ENCODE measurements at regions not wholly inside any gene's neighbourhood (a gene's known extent, or its start where the extent isn't known, plus 50 kb on each side); places are given as distances from the start of the nearest gene placed in this dataset.
A peak's percentile ranks its signal among the peaks of the same experiment; 100 is the strongest.

DNA sequence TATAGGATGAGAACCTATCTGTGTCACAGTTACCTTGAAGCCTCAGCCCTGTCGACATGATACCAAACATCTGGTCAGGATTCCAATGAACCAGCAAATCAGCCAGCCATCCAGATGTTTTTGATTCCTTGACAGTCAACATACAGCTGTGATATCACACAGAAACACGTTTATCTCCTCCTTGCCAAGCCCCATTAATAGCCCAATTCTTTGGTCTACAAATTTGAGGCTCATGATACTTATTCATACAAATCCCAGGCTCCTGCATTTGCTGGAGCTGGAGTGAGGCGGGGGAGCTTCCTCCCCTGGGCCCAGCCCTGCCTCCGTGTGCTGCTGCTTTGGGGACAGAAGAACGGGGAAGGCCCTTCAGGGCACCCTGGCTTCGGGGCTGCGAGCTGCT lies 611.6 kb upstream of the SALL3 start:
- Histone ChIP-seq H4K91ac (ENCODE audit: low read depth, low read length, poor library complexity) (no peak overlapping the region), H3K4me1 (ENCODE audit: control insufficient read depth in 2 of 2, insufficient read depth in 1 of 2, low read depth in 1 of 2, low read length in 2 of 2) (no peaks in the 10 kb centered on the region), H3K4me3 (ENCODE audit: low read length in 2 of 2) (no peak overlapping the region), H3K18ac (ENCODE audit: low read length) (peak overlapping the region; percentile 57), H2BK5ac (ENCODE audit: low read length) (no peak overlapping the region), H2BK120ac (ENCODE audit: low read depth, low read length) (no peak overlapping the region), H2AK5ac (ENCODE audit: low read depth, low read length) (no peak overlapping the region), H2BK12ac (ENCODE audit: low read length) (no peak overlapping the region), H3K27me3 (ENCODE audit: control insufficient read depth in 3 of 3, insufficient read depth in 3 of 3, low read depth in 1 of 3, low read length in 3 of 3) (no peaks in the 10 kb centered on the region), H3K14ac (ENCODE audit: low read length) (peak overlapping the region; percentile 8), H3K9me3 (replicated peaks in 1 of 2; ENCODE audit: control insufficient read depth in 2 of 2, insufficient read depth in 1 of 2, low read depth in 1 of 2, low read length in 2 of 2) (peaks cover 0 to 2% of the 10 kb centered on the region in 2 donors), H3K79me1 (ENCODE audit: low read depth, low read length) (peaks cover 2% of the 10 kb centered on the region), H3K36me3 (replicated peaks in 1 of 2; ENCODE audit: control insufficient read depth in 2 of 2, insufficient read depth in 2 of 2, low read length in 2 of 2) (no peaks in the 10 kb centered on the region), H2BK15ac (ENCODE audit: low read length) (no peak overlapping the region), H4K8ac (ENCODE audit: low read depth, low read length) (no peak overlapping the region), H3K9ac (ENCODE audit: low read depth, low read length, poor library complexity) (no peak overlapping the region), H3K23ac (ENCODE audit: low read depth, low read length, poor library complexity) (no peak overlapping the region), H3K4ac (ENCODE audit: low read length) (no peak overlapping the region), H3K27ac (replicated peaks; ENCODE audit: low read length) (no peak overlapping the region), H2AFZ (ENCODE audit: low read length) (no peak overlapping the region), H3K4me2 (ENCODE audit: insufficient read depth, low read length, poor library complexity, severe bottlenecking) (no peak overlapping the region)
- WGBS, 2 donors (ENCODE audit: extremely low coverage in 2 of 2, insufficient read length in 2 of 2, insufficient replicate concordance in 1 of 2): no CpG with 5 or more reads among the region's 7 CpGs
- no peak for DNase-seq (ENCODE audit: low spot score)

DNA sequence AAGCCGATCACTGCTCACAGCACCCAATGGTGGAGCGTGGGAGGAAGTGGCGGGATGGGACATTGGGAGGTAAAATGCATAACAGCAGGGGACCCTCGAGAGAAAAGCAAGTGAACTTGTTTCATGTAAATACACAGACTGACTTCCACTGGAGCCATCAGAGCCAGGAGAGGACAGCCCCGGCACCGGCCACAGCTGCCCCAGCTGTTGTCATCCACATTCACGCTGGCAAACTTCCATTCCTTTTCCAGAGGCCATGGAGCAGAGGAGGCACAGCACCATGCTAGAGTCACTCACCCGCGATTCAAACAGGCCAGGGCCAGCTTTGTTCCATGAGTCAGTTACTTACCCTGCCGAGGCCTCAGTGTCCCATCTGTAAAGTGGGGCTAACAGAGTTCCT lies 610.9 kb upstream of the SALL3 start:
- no CpG with 5 or more reads among the region's 10 CpGs for WGBS, 2 donors (ENCODE audit: extremely low coverage in 2 of 2, insufficient read length in 2 of 2, insufficient replicate concordance in 1 of 2)
- Histone ChIP-seq H3K4me1 (ENCODE audit: control insufficient read depth in 2 of 2, insufficient read depth in 1 of 2, low read depth in 1 of 2, low read length in 2 of 2) (peaks cover 0 to under 1% of the 10 kb centered on the region in 2 donors), H3K23ac (ENCODE audit: low read depth, low read length, poor library complexity) (peak overlapping the region; percentile 43), H2BK15ac (ENCODE audit: low read length) (no peak overlapping the region), H3K4me3 (ENCODE audit: low read length in 2 of 2) (no peak overlapping the region), H3K9me3 (replicated peaks in 1 of 2; ENCODE audit: control insufficient read depth in 2 of 2, insufficient read depth in 1 of 2, low read depth in 1 of 2, low read length in 2 of 2) (peaks cover 0 to 4% of the 10 kb centered on the region in 2 donors), H3K27me3 (ENCODE audit: control insufficient read depth in 3 of 3, insufficient read depth in 3 of 3, low read depth in 1 of 3, low read length in 3 of 3) (no peaks in the 10 kb centered on the region), H3K4me2 (ENCODE audit: insufficient read depth, low read length, poor library complexity, severe bottlenecking) (no peak overlapping the region), H2AFZ (ENCODE audit: low read length) (no peak overlapping the region), H4K91ac (ENCODE audit: low read depth, low read length, poor library complexity) (no peak overlapping the region), H3K14ac (ENCODE audit: low read length) (peak overlapping the region; percentile 71), H3K79me1 (ENCODE audit: low read depth, low read length) (peaks cover 2% of the 10 kb centered on the region), H2BK12ac (ENCODE audit: low read length) (no peak overlapping the region), H3K27ac (replicated peaks; ENCODE audit: low read length) (no peak overlapping the region), H2BK5ac (ENCODE audit: low read length) (peak overlapping the region; percentile 39), H2BK120ac (ENCODE audit: low read depth, low read length) (no peak overlapping the region), H3K9ac (ENCODE audit: low read depth, low read length, poor library complexity) (no peak overlapping the region), H3K18ac (ENCODE audit: low read length) (peak overlapping the region; percentile 8), H3K4ac (ENCODE audit: low read length) (no peak overlapping the region), H4K8ac (ENCODE audit: low read depth, low read length) (no peak overlapping the region), H2AK5ac (ENCODE audit: low read depth, low read length) (peak overlapping the region; percentile 46), H3K36me3 (replicated peaks in 1 of 2; ENCODE audit: control insufficient read depth in 2 of 2, insufficient read depth in 2 of 2, low read length in 2 of 2) (no peaks in the 10 kb centered on the region)
- DNase-seq (ENCODE audit: low spot score): no peak

DNA sequence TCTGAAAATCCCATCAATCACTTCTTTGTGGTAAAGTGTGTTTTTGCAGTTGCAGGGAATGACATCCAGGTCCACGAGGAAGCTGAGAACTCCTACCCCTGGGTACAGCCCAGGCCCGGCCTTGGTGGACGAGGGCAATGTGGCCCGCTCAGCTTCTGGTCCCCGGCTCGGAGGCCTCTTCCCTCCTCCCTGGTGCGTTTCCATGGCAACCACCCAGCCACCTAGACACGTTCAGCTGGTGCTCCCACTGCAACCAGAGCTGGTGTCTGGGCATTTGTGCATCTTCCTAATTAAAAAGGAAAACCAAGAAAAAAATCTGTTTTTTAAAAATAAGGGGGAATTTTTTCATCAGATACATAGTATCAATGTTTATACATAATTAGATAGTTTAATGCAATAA lies 603.6 kb upstream of the SALL3 start:
- Histone ChIP-seq H3K27ac (replicated peaks; ENCODE audit: low read length) (no peak overlapping the region), H2BK120ac (ENCODE audit: low read depth, low read length) (no peak overlapping the region), H3K36me3 (replicated peaks in 1 of 2; ENCODE audit: control insufficient read depth in 2 of 2, insufficient read depth in 2 of 2, low read length in 2 of 2) (no peaks in the 10 kb centered on the region), H3K4ac (ENCODE audit: low read length) (no peak overlapping the region), H4K8ac (ENCODE audit: low read depth, low read length) (no peak overlapping the region), H3K4me2 (ENCODE audit: insufficient read depth, low read length, poor library complexity, severe bottlenecking) (no peak overlapping the region), H3K23ac (ENCODE audit: low read depth, low read length, poor library complexity) (no peak overlapping the region), H3K18ac (ENCODE audit: low read length) (no peak overlapping the region), H2BK5ac (ENCODE audit: low read length) (no peak overlapping the region), H3K27me3 (ENCODE audit: control insufficient read depth in 3 of 3, insufficient read depth in 3 of 3, low read depth in 1 of 3, low read length in 3 of 3) (peaks cover 0 to 5% (median 0%) of the 10 kb centered on the region in 3 experiments), H2AFZ (ENCODE audit: low read length) (no peak overlapping the region), H3K79me1 (ENCODE audit: low read depth, low read length) (no peaks in the 10 kb centered on the region), H4K91ac (ENCODE audit: low read depth, low read length, poor library complexity) (no peak overlapping the region), H2BK12ac (ENCODE audit: low read length) (no peak overlapping the region), H3K9ac (ENCODE audit: low read depth, low read length, poor library complexity) (no peak overlapping the region), H3K9me3 (replicated peaks in 1 of 2; ENCODE audit: control insufficient read depth in 2 of 2, insufficient read depth in 1 of 2, low read depth in 1 of 2, low read length in 2 of 2) (peaks cover 0 to 2% of the 10 kb centered on the region in 2 donors), H2AK5ac (ENCODE audit: low read depth, low read length) (no peak overlapping the region), H3K4me1 (ENCODE audit: control insufficient read depth in 2 of 2, insufficient read depth in 1 of 2, low read depth in 1 of 2, low read length in 2 of 2) (peaks cover 0 to 6% of the 10 kb centered on the region in 2 donors), H3K14ac (ENCODE audit: low read length) (no peak overlapping the region), H2BK15ac (ENCODE audit: low read length) (no peak overlapping the region), H3K4me3 (ENCODE audit: low read length in 2 of 2) (no peak overlapping the region)
- no CpG with 5 or more reads among the region's 8 CpGs for WGBS, 2 donors (ENCODE audit: extremely low coverage in 2 of 2, insufficient read length in 2 of 2, insufficient replicate concordance in 1 of 2)
- peak; percentile 32 for DNase-seq (ENCODE audit: low spot score)

DNA sequence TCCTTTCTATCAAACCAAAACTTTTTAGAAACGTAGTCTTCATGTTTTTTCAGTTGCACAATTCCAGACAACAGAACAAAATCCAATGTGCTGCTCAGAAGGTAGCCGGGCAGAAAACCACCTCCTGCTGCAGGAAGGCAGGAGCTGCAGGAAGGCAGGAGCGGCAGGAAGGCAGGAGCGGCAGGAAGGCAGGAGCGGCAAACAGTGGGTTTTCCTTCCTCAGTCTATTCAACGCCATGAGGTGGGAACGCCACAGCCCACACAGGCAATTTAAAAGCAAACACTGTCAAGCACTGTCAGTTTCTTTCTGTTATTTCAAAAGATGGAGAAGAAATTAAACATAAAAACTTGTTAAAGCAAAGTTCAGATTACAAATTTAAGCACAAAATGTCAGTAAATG lies 601.2 kb upstream of the SALL3 start:
- Histone ChIP-seq H3K79me1 (ENCODE audit: low read depth, low read length) (no peaks in the 10 kb centered on the region), H4K8ac (ENCODE audit: low read depth, low read length) (no peak overlapping the region), H3K36me3 (replicated peaks in 1 of 2; ENCODE audit: control insufficient read depth in 2 of 2, insufficient read depth in 2 of 2, low read length in 2 of 2) (no peaks in the 10 kb centered on the region), H3K14ac (ENCODE audit: low read length) (no peak overlapping the region), H3K27me3 (ENCODE audit: control insufficient read depth in 3 of 3, insufficient read depth in 3 of 3, low read depth in 1 of 3, low read length in 3 of 3) (peaks cover 0 to 5% (median 0%) of the 10 kb centered on the region in 3 experiments), H2BK120ac (ENCODE audit: low read depth, low read length) (no peak overlapping the region), H2AK5ac (ENCODE audit: low read depth, low read length) (no peak overlapping the region), H3K18ac (ENCODE audit: low read length) (no peak overlapping the region), H3K4me1 (ENCODE audit: control insufficient read depth in 2 of 2, insufficient read depth in 1 of 2, low read depth in 1 of 2, low read length in 2 of 2) (peaks cover 0 to 6% of the 10 kb centered on the region in 2 donors), H2BK5ac (ENCODE audit: low read length) (no peak overlapping the region), H3K4me2 (ENCODE audit: insufficient read depth, low read length, poor library complexity, severe bottlenecking) (no peak overlapping the region), H3K4ac (ENCODE audit: low read length) (no peak overlapping the region), H3K23ac (ENCODE audit: low read depth, low read length, poor library complexity) (no peak overlapping the region), H3K4me3 (ENCODE audit: low read length in 2 of 2) (no peak overlapping the region), H2AFZ (ENCODE audit: low read length) (no peak overlapping the region), H3K9me3 (replicated peaks in 1 of 2; ENCODE audit: control insufficient read depth in 2 of 2, insufficient read depth in 1 of 2, low read depth in 1 of 2, low read length in 2 of 2) (no peaks in the 10 kb centered on the region), H4K91ac (ENCODE audit: low read depth, low read length, poor library complexity) (no peak overlapping the region), H3K27ac (replicated peaks; ENCODE audit: low read length) (no peak overlapping the region), H2BK15ac (ENCODE audit: low read length) (no peak overlapping the region), H2BK12ac (ENCODE audit: low read length) (no peak overlapping the region), H3K9ac (ENCODE audit: low read depth, low read length, poor library complexity) (no peak overlapping the region)
- no peak for DNase-seq (ENCODE audit: low spot score)
- no CpG with 5 or more reads among the region's 7 CpGs for WGBS, 2 donors (ENCODE audit: extremely low coverage in 2 of 2, insufficient read length in 2 of 2, insufficient replicate concordance in 1 of 2)

Data from neuronal stem cell (in vitro differentiated cells).